HG03521 (cell line): ENCODE measurements at regions not wholly inside any gene's neighbourhood (a gene's known extent, or its start where the extent isn't known, plus 50 kb on each side); places are given as distances from the start of the nearest gene placed in this dataset.

ENCODE experiments used
- ATAC-seq: cut with Tn5 transposase; IDR thresholded peaks from one replicate; pipeline ENCODE4 v1.9.1; 2021; ENCODE audit warnings: mild to moderate bottlenecking, moderate library complexity; ENCODE audit not compliant: unreplicated experiment

DNA sequence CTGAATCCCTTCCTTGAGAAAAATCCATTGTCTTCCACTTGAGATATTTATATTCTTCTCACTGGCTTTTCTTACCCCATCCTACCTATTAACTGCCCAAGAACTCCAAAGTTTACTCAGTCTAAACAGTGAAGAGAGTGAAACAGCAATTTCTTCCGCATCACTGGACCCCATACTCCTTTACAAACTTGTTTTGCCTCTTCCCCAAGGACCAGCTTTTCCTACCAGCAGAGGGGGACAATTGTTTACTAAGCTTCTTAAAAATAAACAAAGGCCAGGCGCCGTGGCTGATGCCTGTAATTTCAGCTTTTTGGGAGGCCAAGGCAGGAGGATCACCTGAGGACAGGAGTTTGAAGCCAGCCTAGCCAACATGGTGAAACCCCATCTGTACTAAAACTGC is 52.0 kb downstream of the LRATD1 start:
- no peak for ATAC-seq

DNA sequence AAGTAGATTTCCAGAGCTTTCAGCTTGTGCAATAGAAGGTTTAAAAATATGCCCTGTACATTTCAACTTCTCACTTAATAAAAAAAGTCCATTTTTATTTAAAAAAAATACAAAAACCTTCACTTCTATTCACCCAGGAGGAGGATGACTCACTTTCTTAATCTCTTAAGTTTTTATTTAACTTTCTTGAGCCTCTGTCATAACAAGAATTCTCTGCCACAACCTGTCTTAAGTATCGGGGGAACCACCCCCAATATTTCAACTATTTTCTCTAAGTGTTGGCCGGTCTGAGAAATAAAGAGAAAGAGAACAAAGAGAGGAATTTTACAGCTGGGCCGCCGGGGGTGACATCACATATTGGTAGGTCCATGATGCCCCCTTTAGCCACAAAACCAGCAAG is 58.4 kb downstream of the LRATD1 start:
- no peak for ATAC-seq

DNA sequence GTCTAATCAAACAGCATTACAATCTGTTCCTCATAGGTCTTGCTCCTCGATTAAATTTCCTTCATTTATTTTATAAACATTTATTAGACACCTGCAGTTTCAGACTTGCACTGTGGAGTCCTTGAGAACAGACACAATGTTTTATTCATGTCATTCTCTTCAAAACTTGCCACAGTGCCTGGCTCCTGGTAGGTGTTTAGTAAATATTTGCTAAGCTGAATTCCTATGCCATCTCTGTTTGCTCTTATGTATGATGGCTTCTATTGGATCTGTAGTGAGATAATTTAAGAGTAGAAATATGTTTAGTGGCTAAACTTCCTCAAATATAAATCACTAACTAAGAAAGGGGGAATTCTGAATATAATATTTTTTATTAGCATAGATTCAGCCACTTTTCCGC is 61.4 kb downstream of the LRATD1 start:
- no peak for ATAC-seq

DNA sequence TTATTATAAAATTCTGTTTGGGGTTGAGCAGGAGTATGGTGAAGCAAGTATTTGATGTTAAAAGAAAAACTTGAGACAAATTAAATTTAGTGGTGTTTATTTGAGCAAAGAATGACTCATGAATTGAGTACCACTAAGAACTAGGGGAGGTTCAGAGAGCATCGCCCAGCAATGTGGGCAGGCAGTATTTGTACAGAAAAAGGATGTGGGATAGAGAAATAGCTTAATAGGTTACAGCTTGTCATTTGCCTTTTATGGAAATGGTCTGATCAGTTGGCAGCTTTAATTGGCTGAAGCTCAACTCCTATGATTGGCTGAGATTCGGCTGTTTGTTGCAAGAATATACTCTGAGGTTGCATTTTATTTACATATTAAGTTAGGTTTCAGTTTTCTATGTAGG is 68.2 kb downstream of the LRATD1 start:
- ATAC-seq: no peak

DNA sequence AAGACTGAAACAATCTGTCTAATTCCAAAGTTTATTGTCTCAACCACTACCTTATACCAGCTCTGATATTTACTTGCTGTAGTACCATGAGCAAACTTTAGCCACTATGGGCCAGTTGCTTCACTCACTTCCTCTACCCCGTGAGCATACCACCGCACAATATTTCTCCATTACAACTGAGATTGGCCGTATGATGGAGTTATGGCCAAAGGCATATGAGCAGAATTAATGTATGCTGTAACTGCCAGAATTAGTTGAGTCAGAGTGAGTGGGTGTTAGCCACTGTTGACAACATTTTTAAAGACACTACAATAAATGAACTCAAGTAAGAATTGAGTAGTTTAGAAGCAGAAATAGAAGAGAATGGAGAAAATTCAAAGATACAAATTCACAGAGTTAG is 69.7 kb downstream of the LRATD1 start:
- no peak for ATAC-seq

DNA sequence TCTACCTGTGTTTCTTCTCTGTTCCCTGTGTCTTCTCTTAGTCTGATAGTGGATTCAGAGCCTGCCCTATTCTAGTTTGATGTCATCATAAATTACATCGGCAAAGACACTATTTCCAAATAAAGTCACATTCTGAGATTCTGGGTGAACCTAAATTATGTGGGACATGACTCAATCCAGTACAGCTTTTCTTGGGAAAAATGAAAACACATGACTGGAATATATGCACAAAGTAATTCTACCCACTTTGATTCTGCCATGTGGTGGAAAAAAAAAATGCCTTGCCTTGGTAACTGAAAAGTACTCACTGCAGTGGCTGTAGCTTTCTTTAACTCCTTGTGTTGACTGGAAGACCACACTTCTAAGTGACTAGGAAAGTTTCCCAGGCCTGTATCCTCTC is 73.7 kb downstream of the LRATD1 start:
- ATAC-seq: no peak

DNA sequence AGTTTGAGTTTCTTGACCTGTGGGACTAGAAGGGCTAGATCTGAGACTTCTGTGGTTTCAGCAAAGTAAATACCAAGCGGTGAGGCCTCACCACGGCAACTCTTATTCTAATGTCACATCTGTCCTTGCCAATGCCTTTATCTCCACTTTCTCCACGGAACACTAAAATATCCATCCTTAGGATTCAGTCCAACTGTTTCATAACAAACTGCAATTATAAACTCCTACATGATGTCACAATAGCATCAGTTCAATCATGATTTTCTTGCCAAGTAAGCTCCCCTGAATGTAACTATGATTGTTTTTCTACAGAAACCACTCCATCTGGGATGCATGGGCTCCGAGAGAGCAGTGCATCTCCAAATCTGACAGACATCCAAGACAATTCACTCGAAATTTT is 79.6 kb downstream of the LRATD1 start:
- no peak for ATAC-seq

DNA sequence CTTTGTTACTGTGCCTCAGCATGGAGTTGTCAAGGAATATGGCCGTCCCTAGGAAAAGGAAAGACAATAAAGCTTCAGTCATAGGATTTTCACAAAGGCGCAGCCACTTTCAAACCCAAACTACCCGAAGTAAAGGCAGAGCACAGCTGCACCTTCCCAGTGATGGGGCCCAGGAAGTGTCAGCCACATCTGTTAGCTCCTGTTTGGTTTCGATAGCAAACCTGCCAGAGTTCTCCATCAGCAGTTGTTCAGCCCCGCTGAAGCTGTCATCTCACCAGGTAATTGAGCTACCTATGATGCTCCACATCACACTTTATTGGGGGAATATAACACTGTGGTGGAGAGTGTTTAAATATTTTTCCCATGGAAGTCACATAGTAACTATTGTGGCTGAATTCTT is 80.7 kb downstream of the LRATD1 start:
- no peak for ATAC-seq

DNA sequence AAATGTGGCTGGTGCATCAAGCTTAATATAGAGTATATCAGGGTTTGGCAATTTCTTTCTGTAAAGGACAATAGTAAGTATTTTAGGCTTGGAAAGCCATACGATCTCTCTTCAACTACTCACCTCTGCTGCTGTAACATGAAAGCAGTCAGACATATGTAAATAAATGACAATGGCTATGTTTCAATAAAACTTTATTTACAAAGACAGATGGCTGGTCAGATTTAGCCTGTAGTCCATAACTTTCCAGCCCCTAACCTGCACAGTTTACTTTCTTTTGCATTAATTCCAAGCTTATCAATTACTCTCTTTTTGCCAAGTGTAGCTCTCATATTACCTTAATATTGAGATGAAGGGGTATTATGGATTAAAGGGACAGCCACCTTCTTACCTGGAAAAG is 83.1 kb downstream of the LRATD1 start:
- no peak for ATAC-seq

DNA sequence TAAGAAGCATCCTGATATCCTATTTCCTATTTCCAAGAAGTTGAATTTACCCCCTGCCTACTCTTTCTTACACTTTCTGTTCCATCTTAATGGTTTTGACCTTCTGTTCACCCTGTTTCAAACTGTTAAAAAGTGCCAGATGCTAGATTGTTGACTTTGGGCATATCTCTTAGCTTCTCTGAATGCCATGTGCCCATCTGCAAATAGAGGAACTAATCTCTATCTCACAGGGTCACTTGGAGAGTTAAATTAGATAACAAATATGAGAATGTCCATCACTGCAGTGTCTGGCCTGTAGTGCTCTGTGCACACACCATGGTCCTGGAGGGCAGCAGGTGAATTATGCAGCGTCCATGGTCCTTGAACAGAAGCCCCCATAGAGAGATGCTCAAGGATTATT is 83.8 kb downstream of the LRATD1 start:
- no peak for ATAC-seq

DNA sequence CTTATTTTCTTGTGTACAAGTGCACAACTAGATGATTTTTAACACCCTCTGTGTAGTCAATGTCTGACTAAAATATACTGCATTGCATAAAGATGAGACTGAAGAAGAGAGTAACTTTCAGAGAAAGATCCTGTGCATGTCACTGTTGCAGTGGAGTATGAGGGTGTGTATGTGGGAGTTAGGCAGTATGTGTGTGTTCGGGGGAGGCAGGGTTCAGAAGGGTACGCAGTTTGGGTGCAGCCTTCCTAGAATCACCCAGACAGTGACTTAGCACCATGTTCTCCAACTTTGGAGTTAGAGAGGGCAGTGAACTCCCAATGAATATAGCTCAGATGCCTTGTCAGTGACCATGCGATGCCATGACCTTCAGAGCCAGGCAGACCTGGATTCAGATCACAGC is 84.6 kb downstream of the LRATD1 start:
- no peak for ATAC-seq

DNA sequence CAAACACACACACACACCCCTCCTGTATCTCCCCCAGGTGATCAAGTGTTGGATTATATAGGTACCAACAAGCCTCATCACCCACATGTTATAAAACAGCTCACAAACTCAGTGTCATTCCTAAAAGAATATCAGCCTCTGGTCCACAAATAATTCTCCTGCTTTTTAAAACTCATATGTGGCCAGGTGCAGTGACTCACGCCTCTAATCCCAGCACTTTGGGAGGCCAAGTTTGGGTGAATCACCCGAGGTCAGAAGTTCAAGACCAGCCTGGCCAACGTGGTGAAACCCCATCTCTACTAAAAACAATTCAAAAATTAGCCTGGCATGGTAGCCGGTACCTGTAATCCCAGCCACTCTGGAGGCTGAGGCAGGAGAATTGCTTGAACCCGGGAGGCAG is 87.8 kb downstream of the LRATD1 start:
- ATAC-seq: no peak

DNA sequence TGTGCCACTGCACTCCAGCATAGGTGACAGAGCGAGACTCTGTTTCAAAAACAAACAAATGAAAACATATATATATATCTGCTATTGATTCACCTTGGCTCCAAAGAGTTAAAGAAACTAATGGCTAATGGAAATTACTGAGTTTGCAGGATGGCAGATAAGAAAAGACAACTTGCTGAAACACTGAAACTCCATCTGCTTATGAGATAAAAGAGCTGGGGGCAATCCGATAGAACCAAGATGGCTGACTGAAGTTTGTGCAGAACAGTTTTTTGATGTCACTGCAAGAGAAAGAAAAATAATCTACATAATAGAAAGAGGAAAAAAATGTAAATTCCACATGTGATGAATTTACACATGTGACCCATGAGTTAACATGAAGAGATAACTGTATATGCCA is 88.2 kb downstream of the LRATD1 start:
- ATAC-seq: no peak

DNA sequence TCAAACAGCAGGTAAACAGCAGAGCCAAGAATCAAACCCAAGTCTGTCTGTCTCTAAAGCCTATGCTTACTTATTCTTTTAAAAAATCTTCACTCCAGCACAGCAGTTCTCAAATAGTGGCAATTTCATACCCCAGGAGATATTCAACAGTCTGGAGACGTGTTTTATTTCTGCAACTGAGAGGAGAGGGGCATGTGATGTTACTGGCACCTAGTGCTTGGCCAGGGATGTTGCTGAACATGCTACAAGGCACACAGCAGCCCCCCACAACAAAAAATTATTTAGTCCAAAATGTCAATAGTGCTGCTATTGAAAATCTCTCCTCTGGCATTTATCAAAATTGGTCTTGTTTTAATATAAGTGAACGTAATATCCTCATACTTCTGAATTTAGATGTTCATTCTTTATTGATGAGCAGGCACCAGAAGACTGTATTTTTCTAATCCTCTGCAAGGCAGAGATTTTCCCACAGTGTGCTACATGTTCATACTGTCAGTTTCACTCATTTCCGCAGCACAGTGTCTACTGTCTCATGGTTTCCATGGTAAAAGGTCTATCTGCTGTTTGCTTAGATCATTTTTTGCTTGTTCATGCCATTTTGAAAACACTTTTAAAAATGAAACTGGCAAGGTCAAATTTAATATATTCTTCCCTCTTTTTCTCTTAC is 90.5 kb downstream of the LRATD1 start:
- no peak for ATAC-seq

DNA sequence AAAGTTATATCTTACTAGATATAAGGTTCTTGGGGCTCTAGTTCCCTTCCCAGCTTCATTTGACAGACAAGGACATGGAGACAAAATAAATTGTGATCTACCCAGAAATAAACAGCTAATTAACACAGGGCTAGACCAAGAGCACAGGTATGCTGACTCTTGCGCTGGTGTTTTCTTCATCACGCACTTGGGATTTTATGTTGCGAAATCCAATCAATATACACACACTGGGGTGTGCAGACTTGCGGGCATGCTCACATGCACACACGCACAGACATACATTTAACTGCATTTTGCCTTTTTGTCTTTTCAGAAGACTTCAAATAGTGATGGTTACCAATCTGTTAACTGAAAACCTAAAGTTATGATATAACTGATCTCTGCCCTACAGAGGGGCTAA is 91.2 kb downstream of the LRATD1 start:
- ATAC-seq: no peak

DNA sequence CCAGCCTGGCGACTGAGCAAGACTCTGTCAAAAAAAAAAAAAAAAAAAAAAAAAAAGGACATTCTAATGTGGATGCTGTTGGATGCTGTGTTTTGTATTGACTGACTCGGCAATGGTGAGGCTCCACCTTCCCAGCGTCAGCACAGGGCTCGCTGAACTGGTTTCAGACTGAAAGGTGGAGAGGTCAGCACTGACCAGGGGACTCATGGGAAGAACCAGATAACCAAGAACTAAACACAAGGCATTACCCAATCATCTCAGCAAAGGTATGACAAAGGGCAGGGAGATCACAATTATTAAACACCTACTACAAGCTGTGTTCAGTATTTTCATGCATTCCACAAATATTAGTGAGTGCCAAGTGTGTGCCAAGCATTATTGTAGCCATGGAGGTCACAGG is 103.2 kb downstream of the LRATD1 start:
- no peak for ATAC-seq

DNA sequence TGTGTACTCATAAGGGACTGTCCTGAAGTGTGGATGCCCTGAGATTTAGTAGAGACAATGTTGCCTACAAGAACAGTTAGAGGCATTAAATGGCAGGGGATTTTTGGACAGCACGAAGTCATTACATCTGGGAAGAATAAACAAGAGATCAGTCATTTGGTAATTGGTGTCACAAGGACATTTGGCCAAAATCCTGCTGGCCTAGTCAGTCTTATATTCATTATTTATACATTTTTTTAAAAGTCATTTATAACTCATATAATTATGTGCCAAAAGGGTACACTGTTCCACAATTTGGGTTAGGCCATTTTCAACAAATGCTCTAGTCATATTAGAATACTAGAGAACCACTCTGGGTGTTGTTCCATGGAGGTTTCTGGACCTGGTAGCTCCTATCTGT is 104.7 kb downstream of the LRATD1 start:
- no peak for ATAC-seq

DNA sequence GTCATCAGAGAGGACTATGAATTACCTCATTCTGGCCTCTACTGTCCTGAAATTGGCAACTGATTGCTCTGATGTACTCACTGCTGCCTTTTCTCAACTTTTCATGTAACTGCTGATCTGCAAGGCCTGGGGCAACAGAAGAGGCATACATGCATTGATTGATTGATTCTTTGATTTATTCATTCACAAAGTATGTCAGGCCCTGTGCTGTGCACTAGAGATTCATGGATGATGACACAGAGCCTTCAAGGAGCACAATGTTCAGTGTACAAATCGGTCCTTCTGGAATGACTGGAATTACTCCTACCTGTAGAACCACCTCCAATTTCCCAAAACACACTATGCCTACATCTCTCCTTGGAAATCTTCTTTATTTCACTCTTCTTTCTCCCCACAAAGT is 111.3 kb downstream of the LRATD1 start:
- ATAC-seq: no peak

DNA sequence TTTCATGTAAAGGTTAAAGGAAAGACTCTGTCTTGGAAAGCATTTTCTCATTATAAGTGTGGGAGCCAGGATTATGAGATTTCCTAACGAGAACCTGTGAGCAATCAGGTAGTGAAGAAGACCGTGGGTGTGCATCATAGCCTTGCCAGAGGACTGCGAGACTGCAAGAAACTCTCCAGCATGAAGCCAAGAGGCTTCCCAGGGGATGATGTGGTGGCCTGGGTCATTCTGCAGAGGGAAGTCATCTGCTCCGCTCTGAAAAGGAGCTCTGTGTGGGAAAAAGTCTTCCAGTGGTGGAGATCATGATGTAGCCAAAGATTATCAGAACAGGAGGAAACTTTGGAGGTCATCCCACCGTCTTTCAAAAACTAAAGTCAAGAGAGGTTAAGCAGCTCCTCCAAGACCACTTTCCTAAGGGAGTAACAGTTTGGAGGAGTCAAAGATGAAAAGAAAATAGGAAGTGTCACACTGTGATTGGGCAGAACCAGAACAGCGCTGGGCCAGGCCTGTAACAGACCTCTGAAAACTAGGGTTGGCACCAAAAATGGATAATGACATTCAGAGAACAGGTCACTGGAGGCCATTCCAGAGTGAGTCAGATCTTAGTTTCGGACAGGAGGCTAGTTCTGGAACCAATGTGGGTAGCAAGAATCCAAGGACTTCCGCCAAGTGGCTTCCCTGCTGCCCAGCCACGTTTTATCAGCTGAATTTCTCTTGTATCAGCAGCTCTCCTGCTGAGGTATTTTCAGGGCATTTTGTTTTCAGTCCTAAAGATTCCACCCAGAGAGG is 113.0 kb downstream of the LRATD1 start:
- no peak for ATAC-seq

DNA sequence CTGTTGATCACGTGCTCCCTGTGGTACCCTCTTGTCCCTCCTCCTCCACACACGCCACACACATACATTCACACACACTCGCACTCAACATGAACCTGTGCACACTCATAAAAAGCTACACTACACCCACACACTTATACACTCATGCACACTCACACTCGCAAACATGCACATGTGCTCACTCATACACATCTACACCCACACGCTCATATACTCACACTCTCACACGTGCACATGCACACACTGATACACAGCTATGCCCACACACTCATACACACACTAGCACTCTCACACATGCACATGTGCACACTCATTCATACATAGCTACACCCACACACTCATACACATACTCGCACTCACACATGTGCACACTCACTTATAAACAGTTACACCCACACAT is 113.6 kb downstream of the LRATD1 start:
- ATAC-seq: no peak

DNA sequence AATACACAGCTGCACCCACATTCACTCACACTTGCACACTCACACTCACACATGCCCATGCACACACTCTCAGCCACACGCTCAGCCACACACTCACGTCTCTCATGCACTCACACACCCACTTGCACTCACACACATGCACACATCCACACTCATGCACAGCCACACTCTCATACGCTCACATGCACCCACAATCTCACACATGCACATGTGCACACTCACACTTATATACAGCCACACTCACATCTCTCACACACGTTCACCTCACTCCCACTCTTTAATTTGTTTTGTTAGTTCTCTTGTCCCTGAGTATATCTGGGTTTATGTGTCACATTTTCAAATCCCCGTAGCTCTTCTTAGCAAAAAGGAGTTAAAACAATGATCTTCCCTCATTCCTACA is 114.9 kb downstream of the LRATD1 start:
- ATAC-seq: no peak

DNA sequence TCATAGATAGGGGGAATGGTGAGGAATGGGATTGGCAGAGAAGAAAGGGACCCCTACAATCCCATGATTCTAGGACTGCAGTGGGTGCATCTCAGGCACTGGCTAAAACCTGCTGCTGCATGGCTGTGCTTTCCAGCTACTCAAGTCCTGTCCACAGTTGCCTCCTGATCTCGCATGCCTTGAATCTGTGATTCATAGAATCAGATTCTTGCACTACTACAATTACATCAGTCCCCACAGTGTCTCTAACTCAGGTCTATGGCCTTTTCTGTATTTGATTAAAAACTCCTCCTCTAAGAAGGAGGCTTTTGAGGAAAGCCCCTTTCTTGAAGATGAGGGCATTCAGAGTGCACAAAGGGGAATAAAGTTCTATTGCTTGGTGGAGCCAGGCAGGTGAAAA is 117.4 kb downstream of the LRATD1 start:
- no peak for ATAC-seq

DNA sequence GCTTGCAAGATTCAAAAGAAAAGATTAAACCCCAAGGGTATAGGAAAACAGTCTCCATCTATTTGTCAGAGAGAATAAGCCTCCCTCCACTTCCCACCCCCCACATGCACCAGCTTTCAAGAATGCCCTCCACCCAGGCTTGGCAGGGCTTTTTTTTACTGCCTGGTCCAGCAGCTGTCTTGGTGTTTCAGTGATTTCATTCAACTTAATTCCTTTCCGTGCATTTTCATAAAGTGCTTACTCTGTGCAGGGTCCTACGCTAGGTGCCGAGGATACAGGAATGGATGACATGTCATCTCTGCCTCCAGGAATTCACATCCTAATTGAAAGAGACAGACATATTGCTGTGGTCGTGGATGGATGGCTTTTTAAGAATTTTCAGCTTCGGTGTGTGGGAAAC is 117.9 kb downstream of the LRATD1 start:
- ATAC-seq: no peak
